H1 (cell line): ENCODE measurements at regions not wholly inside any gene's neighbourhood (a gene's known extent, or its start where the extent isn't known, plus 50 kb on each side); places are given as distances from the start of the nearest gene placed in this dataset.
A peak's percentile ranks its signal among the peaks of the same experiment; 100 is the strongest.

Experiments used
- CTCF ChIA-PET: fragments of 300-600 bp; sonication (Branson Sonifier 250); formaldehyde crosslinking; loops from one replicate; lab custom pipeline; 2021; ENCODE audit not compliant: partially characterized antibody; lab: Charles Lee
- POLR2A ChIA-PET: fragments of 300-600 bp; sonication (Branson Sonifier 250); formaldehyde crosslinking; loops from one replicate; lab custom pipeline; 2021; ENCODE audit warnings: inconsistent platforms; ENCODE audit not compliant: partially characterized antibody; lab: Charles Lee
- DNase-seq, 2 experiments: peaks; one replicate each; pipeline versions ENCODE4 v3.0.0 to v3.0.0-alpha.2; 2010 to 2022; ENCODE audit warnings: low spot score in 2 of 2, low read depth in 1 of 2, mixed read lengths in 1 of 2
- FAIRE-seq: peaks from 2 replicates; lab custom pipeline; 2011; peaks lifted over from hg19 to GRCh38; lab: Jason Lieb, UNC
- H2AFZ ChIP-seq: 2 replicates; pipeline ENCODE4 v1.8.1; 2012; ENCODE audit warnings: low read length, inconsistent platforms
- H2AK5ac ChIP-seq: 2 replicates; pipeline ENCODE4 v1.6.1; 2013; ENCODE audit warnings: low read depth, low read length
- H2BK120ac ChIP-seq: replicated peaks from 2 replicates; pipeline ENCODE3; 2013; ENCODE audit warnings: low read depth, low read length, inconsistent platforms
- H2BK12ac ChIP-seq: 2 replicates; pipeline ENCODE4 v1.6.1; 2013; ENCODE audit warnings: low read depth, low read length
- H2BK15ac ChIP-seq: 2 replicates; pipeline ENCODE4 v1.6.1; 2013; ENCODE audit warnings: low read length
- H2BK20ac ChIP-seq: 2 replicates; pipeline ENCODE4 v1.6.1; 2013; ENCODE audit warnings: low read length
- H2BK5ac ChIP-seq: 2 replicates; pipeline ENCODE4 v1.6.1; 2013; ENCODE audit warnings: low read depth, low read length
- H3K14ac ChIP-seq: 2 replicates; pipeline ENCODE4 v1.6.1; 2013; ENCODE audit warnings: inconsistent platforms; ENCODE audit not compliant: insufficient read length
- H3K18ac ChIP-seq: 2 replicates; pipeline ENCODE4 v1.6.1; 2013; ENCODE audit warnings: low read length; ENCODE audit errors: extremely low read depth
- H3K23ac ChIP-seq: 2 replicates; pipeline ENCODE4 v1.6.1; 2013; ENCODE audit warnings: inconsistent platforms; ENCODE audit not compliant: insufficient read length
- H3K23me2 ChIP-seq: 2 replicates; pipeline ENCODE4 v1.6.1; 2013; ENCODE audit warnings: low read depth, low read length
- H3K27ac ChIP-seq: 2 replicates; pipeline ENCODE4 v1.6.1; 2011; ENCODE audit warnings: low read depth, low read length, inconsistent platforms
- H3K27me3 ChIP-seq, 4 experiments: replicated peaks in 1 of 4; 1 replicate in 1 of 4; 2 replicates in 3 of 4; pipeline versions ENCODE4 v1.6.1 to v1.8.1; 2011 to 2013; ENCODE audit warnings: low read length in 3 of 4, mild to moderate bottlenecking in 3 of 4, inconsistent platforms in 2 of 4, mixed read lengths in 2 of 4, moderate library complexity in 1 of 4; ENCODE audit not compliant: control insufficient read depth in 3 of 4, insufficient read depth in 3 of 4; ENCODE audit errors: extremely low read depth in 1 of 4
- H3K36me3 ChIP-seq, 4 experiments: 2 replicates each; pipeline versions ENCODE4 v1.6.1 to v1.8.1; 2011 to 2013; ENCODE audit warnings: mild to moderate bottlenecking in 4 of 4, low read length in 3 of 4, moderate library complexity in 2 of 4, control low read depth in 1 of 4, inconsistent platforms in 1 of 4; ENCODE audit not compliant: insufficient read depth in 4 of 4, control insufficient read depth in 2 of 4
- H3K4ac ChIP-seq: replicated peaks from 2 replicates; pipeline ENCODE3; 2013; ENCODE audit warnings: low read length, low read depth, mixed read lengths, inconsistent platforms; ENCODE audit not compliant: insufficient read length
- H3K4me1 ChIP-seq, 4 experiments: replicated peaks in 1 of 4; 1 replicate in 1 of 4; 2 replicates in 3 of 4; pipeline versions ENCODE4 v1.6.1 to v1.8.1; 2011 to 2013; ENCODE audit warnings: low read length in 3 of 4, inconsistent platforms in 2 of 4, mixed read lengths in 1 of 4; ENCODE audit not compliant: insufficient read depth in 4 of 4, control insufficient read depth in 3 of 4
- H3K4me2 ChIP-seq, 2 experiments: 2 replicates each; pipeline versions ENCODE4 v1.6.1 to v1.8.1; 2011 to 2013; ENCODE audit warnings: low read depth in 2 of 2, low read length in 2 of 2, control low read depth in 1 of 2, inconsistent platforms in 1 of 2, mild to moderate bottlenecking in 1 of 2; ENCODE audit not compliant: insufficient read depth in 1 of 2
- H3K4me3 ChIP-seq, 4 experiments: fragments of 200-600, 300-600 bp in 1 of 4; sonication (generic), shearing (Covaris generic), sonication (Bioruptor Twin) in 1 of 4; 2 replicates each; pipeline versions ENCODE4 v1.5.1 to v1.8.1; 2011 to 2016; ENCODE audit warnings: low read length in 4 of 4, low read depth in 3 of 4, control low read depth in 2 of 4, inconsistent platforms in 2 of 4, mild to moderate bottlenecking in 2 of 4, mixed read lengths in 1 of 4, moderate library complexity in 1 of 4; ENCODE audit not compliant: insufficient read depth in 2 of 4; ENCODE audit errors: extremely low read depth in 1 of 4
- H3K56ac ChIP-seq: replicated peaks from 2 replicates; pipeline ENCODE3; 2013; ENCODE audit warnings: low read depth, mild to moderate bottlenecking, mixed read lengths, low read length, inconsistent platforms; ENCODE audit not compliant: insufficient read length
- H3K79me1 ChIP-seq: 2 replicates; pipeline ENCODE4 v1.6.1; 2013; ENCODE audit warnings: low read depth, low read length, control low read depth
- H3K79me2 ChIP-seq, 2 experiments: 2 replicates each; pipeline versions ENCODE4 v1.6.1 to v1.8.1; 2012 to 2013; ENCODE audit warnings: low read length in 2 of 2, mild to moderate bottlenecking in 2 of 2, inconsistent platforms in 1 of 2; ENCODE audit not compliant: insufficient read depth in 2 of 2, control insufficient read depth in 1 of 2
- H3K9ac ChIP-seq, 4 experiments: replicated peaks in 1 of 4; 1 replicate in 1 of 4; 2 replicates in 3 of 4; pipeline versions ENCODE4 v1.6.1 to v1.8.1; 2011 to 2013; ENCODE audit warnings: low read depth in 3 of 4, low read length in 3 of 4, control low read depth in 2 of 4, mild to moderate bottlenecking in 2 of 4, moderate library complexity in 2 of 4, inconsistent platforms in 1 of 4; ENCODE audit errors: extremely low read depth in 1 of 4
- H3K9me3 ChIP-seq, 2 experiments: 2 replicates each; pipeline versions ENCODE4 v1.6.1 to v1.8.1; 2012 to 2013; ENCODE audit warnings: mild to moderate bottlenecking in 2 of 2, moderate library complexity in 2 of 2, control low read depth in 1 of 2, inconsistent platforms in 1 of 2, low read depth in 1 of 2, low read length in 1 of 2, mixed read lengths in 1 of 2; ENCODE audit not compliant: insufficient read depth in 2 of 2
- H4K20me1 ChIP-seq, 2 experiments: replicated peaks in 1 of 2; 2 replicates each; pipeline versions ENCODE3 to v1.8.1; 2011 to 2013; ENCODE audit warnings: inconsistent platforms in 2 of 2, low read length in 2 of 2, mild to moderate bottlenecking in 1 of 2; ENCODE audit not compliant: insufficient read depth in 2 of 2, control insufficient read depth in 1 of 2
- H4K5ac ChIP-seq: 2 replicates; pipeline ENCODE4 v1.6.1; 2013; ENCODE audit warnings: low read length, low read depth, mixed read lengths, inconsistent platforms; ENCODE audit not compliant: insufficient read length
- H4K8ac ChIP-seq: 2 replicates; pipeline ENCODE4 v1.8.0; 2013; ENCODE audit warnings: mild to moderate bottlenecking, moderate library complexity, low read length, inconsistent platforms; ENCODE audit not compliant: insufficient read depth; ENCODE audit errors: extremely low read depth
- H4K91ac ChIP-seq: replicated peaks from 2 replicates; pipeline ENCODE3; 2013; ENCODE audit warnings: low read length, mixed read lengths, inconsistent platforms; ENCODE audit not compliant: insufficient read length
- CBX5 ChIP-seq: fragments of 300-800, 300-1000 bp; sonication (generic); IDR thresholded peaks from 2 replicates; pipeline ENCODE4 v1.7.1; 2016; ENCODE audit warnings: antibody characterized with exemption, low read length, low read depth
- CHD1 ChIP-seq: IDR thresholded peaks from 2 replicates; pipeline ENCODE4 v1.6.1; 2012; ENCODE audit warnings: low read depth, low read length, improper control_type of control experiment
- CREB1 ChIP-seq: IDR thresholded peaks from 2 replicates; pipeline ENCODE4 v1.6.1; 2012; ENCODE audit warnings: inconsistent platforms
- CTBP2 ChIP-seq: IDR thresholded peaks from 2 replicates; pipeline ENCODE4 v1.7.0; 2011; ENCODE audit warnings: borderline replicate concordance, mild to moderate bottlenecking, moderate library complexity, mixed read lengths, low read length; ENCODE audit not compliant: insufficient read depth, insufficient read length
- E2F6 ChIP-seq: IDR thresholded peaks from 2 replicates; pipeline ENCODE4 v1.6.1; 2012; ENCODE audit warnings: inconsistent platforms
- GABPA ChIP-seq: IDR thresholded peaks from 2 replicates; pipeline ENCODE4 v1.6.1; 2011; ENCODE audit warnings: mild to moderate bottlenecking, low read length, moderate library complexity, borderline replicate concordance; ENCODE audit not compliant: insufficient read depth
- GTF2F1 ChIP-seq: IDR thresholded peaks from 2 replicates; pipeline ENCODE4 v1.6.1; 2012; ENCODE audit warnings: low read depth, low read length, improper control_type of control experiment, borderline replicate concordance
- HDAC2 ChIP-seq, 2 experiments: fragments of 300-600 bp in 1 of 2; sonication (generic) in 1 of 2; IDR thresholded peaks; 2 replicates each; pipeline ENCODE4 v1.6.1; 2011 to 2012; ENCODE audit warnings: low read depth in 2 of 2, low read length in 2 of 2, mild to moderate bottlenecking in 2 of 2, moderate library complexity in 2 of 2, borderline replicate concordance in 1 of 2, inconsistent platforms in 1 of 2
- KDM5A ChIP-seq: fragments of 200-600 bp; IDR thresholded peaks from 2 replicates; pipeline ENCODE4 v1.7.1; 2012; ENCODE audit warnings: mild to moderate bottlenecking, low read length, inconsistent platforms, mixed read lengths
- MAX ChIP-seq: IDR thresholded peaks from 2 replicates; pipeline ENCODE4 v1.6.1; 2012; ENCODE audit warnings: inconsistent platforms
- RFX5 ChIP-seq: IDR thresholded peaks from 2 replicates; pipeline ENCODE4 v1.6.1; 2011; ENCODE audit warnings: low read depth, low read length, improper control_type of control experiment, borderline replicate concordance
- RXRA ChIP-seq: IDR thresholded peaks from 2 replicates; pipeline ENCODE4 v1.6.1; 2011; ENCODE audit warnings: low read depth, mild to moderate bottlenecking, low read length, moderate library complexity; ENCODE audit not compliant: insufficient read depth
- TAF1 ChIP-seq: IDR thresholded peaks from 2 replicates; pipeline ENCODE4 v1.6.1; 2011; ENCODE audit warnings: mild to moderate bottlenecking, low read depth, low read length
- TBP ChIP-seq: IDR thresholded peaks from 2 replicates; pipeline ENCODE4 v1.6.1; 2011; ENCODE audit warnings: low read depth, low read length, improper control_type of control experiment
- WGBS, 2 experiments: shearing (Covaris generic) in 1 of 2; methylation state at CpG; one replicate each; pipeline versions ENCODE4 v1.1.6 to v1.1.7; 2013 to 2015; ENCODE audit warnings: low lambda C conversion rate in 2 of 2, mixed read lengths in 2 of 2, inconsistent platforms in 1 of 2, low coverage in 1 of 2, missing lambda C conversion rate in 1 of 2; ENCODE audit not compliant: insufficient replicate concordance in 2 of 2, insufficient coverage in 1 of 2, insufficient read length in 1 of 2; ENCODE audit errors: extremely low coverage in 1 of 2, missing lambda C conversion rate in 1 of 2; 5-methylcytosine and 5-hydroxymethylcytosine counted together

GRCh38 chr4:24671849-24672248 is 87.5 kb upstream of the DHX15 start:
- Histone ChIP-seq H3K9me3 (peaks cover 5 to 9% of the 10 kb centered on the region in 2 experiments; a peak in 3 of 4 replicates), H2BK20ac (no peak overlapping the region), H4K91ac (no peak overlapping the region), H2AK5ac (no peak overlapping the region), H3K9ac (no peak overlapping the region), H3K56ac (no peak overlapping the region), H3K36me3 (peaks cover 0 to 11% (median 0%) of the 10 kb centered on the region in 4 experiments; a peak in 2 of 8 replicates), H3K14ac (no peak overlapping the region), H3K23me2 (no peaks in the 10 kb centered on the region), H4K20me1 (no peaks in the 10 kb centered on the region), H3K4me1 (no peaks in the 10 kb centered on the region), H3K27ac (no peak overlapping the region), H3K23ac (no peak overlapping the region), H3K4me3 (no peak overlapping the region), H3K4me2 (no peak overlapping the region), H3K79me2 (no peaks in the 10 kb centered on the region), H3K27me3 (no peaks in the 10 kb centered on the region), H2BK5ac (no peak overlapping the region), H2AFZ (no peak overlapping the region), H4K5ac (no peak overlapping the region), H4K8ac (no peak overlapping the region; the same call in 1 of the 2 replicates), H3K79me1 (no peaks in the 10 kb centered on the region), H3K4ac (no peak overlapping the region), H3K18ac (no peak overlapping the region), H2BK15ac (peak overlapping the region; percentile 31; the same call in 1 of the 2 replicates), H2BK120ac (no peak overlapping the region), H2BK12ac (no peak overlapping the region)
- ChIA-PET CTCF (no interaction called here), POLR2A (interaction anchor here (0.8 to 1.8 kb wide), 2 partner anchors 13 to 29 kb away, joined by 3 to 5 read pairs; no protein-coding TSS in a partner anchor)
- WGBS, 2 experiments = 84% methylated on average over 7 of the region's 7 CpGs; no CpG with 5 or more reads in 1 of the 2 experiments
- DNase-seq (no peak), FAIRE-seq (no peak)
- TF ChIP-seq HDAC2 (IDR thresholded peaks at IDR 0.05; ENCODE audit: borderline replicate concordance in 1 of 2, low read depth in 2 of 2, low read length in 2 of 2) (no peak), MAX (no peak), KDM5A (no peak), TBP (no peak), GTF2F1 (no peak), RXRA (no peak), CBX5 (no peak), RFX5 (no peak), TAF1 (no peak), GABPA (no peak), E2F6 (no peak), CHD1 (no peak), CREB1 (no peak), CTBP2 (no peak)
